ENCODE measurements at regions not wholly inside any gene's neighbourhood (a gene's known extent, or its start where the extent isn't known, plus 50 kb on each side); places are given as distances from the start of the nearest gene placed in this dataset.

GRCh38 chr2:12979066-12979465 lies 262.3 kb downstream of the TRIB2 start:
- Histone ChIP-seq H3K27ac (no peak overlapping the region), H3K4me3 (no peak overlapping the region), H3K36me3 (ENCODE audit: low read depth, missing control alignments) (no peaks in the 10 kb centered on the region), H3K9me3 (no peaks in the 10 kb centered on the region), H3K27me3 (no peaks in the 10 kb centered on the region), H3K4me1 (no peaks in the 10 kb centered on the region)
- TF ChIP-seq POLR2A (IDR thresholded peaks at IDR 0.05) (no peak), CTCF (IDR thresholded peaks at IDR 0.05) (no peak)
- intact Hi-C loops (cut with DNase I; ENCODE audit: low total_unique reads): no loop called here
- no peak for DNase-seq
- 93 to 94% methylated on average over 3 of the region's 3 CpGs for WGBS, 2 donors

- TF ChIP-seq CTCF (IDR thresholded peaks at IDR 0.05) (no peak), POLR2A (IDR thresholded peaks at IDR 0.05) (no peak)
- Histone ChIP-seq H3K4me3 (no peak overlapping the region), H3K9me3 (no peaks in the 10 kb centered on the region), H3K27me3 (no peaks in the 10 kb centered on the region), H3K36me3 (ENCODE audit: low read depth, missing control alignments) (no peaks in the 10 kb centered on the region), H3K4me1 (no peaks in the 10 kb centered on the region), H3K27ac (no peak overlapping the region)
- intact Hi-C loops (cut with DNase I; ENCODE audit: low total_unique reads): no loop called here
- 85% methylated on average over 4 of the region's 4 CpGs for WGBS, 2 donors
- DNase-seq: no peak
These were observed 264.1 kb downstream of the TRIB2 start for GRCh38 chr2:12980817-12981216.

- no peaks in the 10 kb centered on the region for H3K36me3 ChIP-seq (ENCODE audit: low read depth, missing control alignments)
- H3K9me3 ChIP-seq: no peaks in the 10 kb centered on the region
- H3K4me1 ChIP-seq: no peaks in the 10 kb centered on the region
- TF ChIP-seq POLR2A (IDR thresholded peaks at IDR 0.05): no peak
- TF ChIP-seq CTCF (IDR thresholded peaks at IDR 0.05): no peak
- WGBS, 2 donors: 87 to 88% methylated on average over 1 of the region's 1 CpG
- H3K27ac ChIP-seq: no peak overlapping the region
- H3K4me3 ChIP-seq: no peak overlapping the region
- intact Hi-C loops (cut with DNase I; ENCODE audit: low total_unique reads): no loop called here
- DNase-seq: no peak
- H3K27me3 ChIP-seq: no peaks in the 10 kb centered on the region
These were observed 265.4 kb downstream of the TRIB2 start for GRCh38 chr2:12982149-12982584.

GRCh38 chr2:12987246-12987645 lies 270.5 kb downstream of the TRIB2 start:
- DNase-seq: no peak
- Histone ChIP-seq H3K27ac (no peak overlapping the region), H3K4me3 (no peak overlapping the region), H3K4me1 (no peaks in the 10 kb centered on the region), H3K36me3 (ENCODE audit: low read depth, missing control alignments) (no peaks in the 10 kb centered on the region), H3K27me3 (no peaks in the 10 kb centered on the region), H3K9me3 (no peaks in the 10 kb centered on the region)
- intact Hi-C loops (cut with DNase I; ENCODE audit: low total_unique reads): no loop called here
- TF ChIP-seq POLR2A (IDR thresholded peaks at IDR 0.05) (no peak), CTCF (IDR thresholded peaks at IDR 0.05) (no peak)

GRCh38 chr2:12988279-12988678 lies 271.5 kb downstream of the TRIB2 start:
- WGBS, 2 donors: 95% methylated on average over 2 of the region's 2 CpGs
- no peak for TF ChIP-seq CTCF (IDR thresholded peaks at IDR 0.05)
- no peaks in the 10 kb centered on the region for H3K36me3 ChIP-seq (ENCODE audit: low read depth, missing control alignments)

More at GRCh38 chr2:12988279-12988678, 271.5 kb downstream of the TRIB2 start:
- Histone ChIP-seq H3K9me3 (no peaks in the 10 kb centered on the region), H3K27ac (no peak overlapping the region), H3K27me3 (no peaks in the 10 kb centered on the region), H3K4me1 (no peaks in the 10 kb centered on the region), H3K4me3 (no peak overlapping the region)
- intact Hi-C loops (cut with DNase I; ENCODE audit: low total_unique reads): no loop called here
- no peak for DNase-seq

All from testis (tissue), 2 donors.